Spleen (tissue), 7 donors: ENCODE measurements at regions not wholly inside any gene's neighbourhood (a gene's known extent, or its start where the extent isn't known, plus 50 kb on each side); places are given as distances from the start of the nearest gene placed in this dataset.

Experiments
- CTCF ChIP-seq, 11 experiments: fragments of 200-600 bp in 7 of 11; fragments of 450-650 bp in 4 of 11; sonication (generic) in 4 of 11; IDR thresholded peaks in 8 of 11; conservative IDR thresholded peaks in 3 of 11; 1 replicate in 7 of 11; 2 replicates in 4 of 11; pipeline versions ENCODE4 v1.4.0 to v1.8.0; 2016 to 2021; ENCODE audit warnings: antibody characterized with exemption in 11 of 11, inconsistent platforms in 4 of 11, mild to moderate bottlenecking in 1 of 11
- POLR2A ChIP-seq, 3 donors: fragments of 450-650 bp; IDR thresholded peaks; one replicate each; pipeline ENCODE4 v1.5.1; 2017; ENCODE audit warnings: antibody characterized with exemption in 3 of 3, mild to moderate bottlenecking in 1 of 3
- donor health status: DM: no; HTN: no; CAD: no; lungs with moderate emphysema.
- donor health status: DM: no; HTN: no; CAD: no.
- donor health status: DM: no; HTN: no; CAD: no.

GRCh38 chr7:22882106-22882505 lies 59.5 kb upstream of the TOMM7 start:
- TF ChIP-seq CTCF (IDR thresholded peaks at IDR 0.05 in 8 of 11, conservative IDR thresholded peaks at IDR 0.05 in 3 of 11) (no peak), POLR2A (IDR thresholded peaks at IDR 0.05) (no peak)
